Peyer's patch (tissue), 4 donors: ENCODE measurements at regions not wholly inside any gene's neighbourhood (a gene's known extent, or its start where the extent isn't known, plus 50 kb on each side); places are given as distances from the start of the nearest gene placed in this dataset.
A peak's percentile ranks its signal among the peaks of the same experiment; 100 is the strongest.

Experiments used
- POLR2A ChIP-seq, 2 donors: fragments of 450-650 bp; IDR thresholded peaks; one replicate each; pipeline ENCODE4 v1.5.1; 2017; ENCODE audit warnings: antibody characterized with exemption in 2 of 2, mild to moderate bottlenecking in 2 of 2, moderate library complexity in 2 of 2
- TF ChIP-seq, protein P1 (sequence below), 6 experiments: fragments of 450-650 bp in 4 of 6; fragments of 200-600 bp in 2 of 6; sonication (generic) in 1 of 6; IDR thresholded peaks; one replicate each; pipeline ENCODE4 v1.5.1; 2017 to 2019; ENCODE audit warnings: antibody characterized with exemption in 6 of 6, mild to moderate bottlenecking in 3 of 6, moderate library complexity in 1 of 6

DNA sequence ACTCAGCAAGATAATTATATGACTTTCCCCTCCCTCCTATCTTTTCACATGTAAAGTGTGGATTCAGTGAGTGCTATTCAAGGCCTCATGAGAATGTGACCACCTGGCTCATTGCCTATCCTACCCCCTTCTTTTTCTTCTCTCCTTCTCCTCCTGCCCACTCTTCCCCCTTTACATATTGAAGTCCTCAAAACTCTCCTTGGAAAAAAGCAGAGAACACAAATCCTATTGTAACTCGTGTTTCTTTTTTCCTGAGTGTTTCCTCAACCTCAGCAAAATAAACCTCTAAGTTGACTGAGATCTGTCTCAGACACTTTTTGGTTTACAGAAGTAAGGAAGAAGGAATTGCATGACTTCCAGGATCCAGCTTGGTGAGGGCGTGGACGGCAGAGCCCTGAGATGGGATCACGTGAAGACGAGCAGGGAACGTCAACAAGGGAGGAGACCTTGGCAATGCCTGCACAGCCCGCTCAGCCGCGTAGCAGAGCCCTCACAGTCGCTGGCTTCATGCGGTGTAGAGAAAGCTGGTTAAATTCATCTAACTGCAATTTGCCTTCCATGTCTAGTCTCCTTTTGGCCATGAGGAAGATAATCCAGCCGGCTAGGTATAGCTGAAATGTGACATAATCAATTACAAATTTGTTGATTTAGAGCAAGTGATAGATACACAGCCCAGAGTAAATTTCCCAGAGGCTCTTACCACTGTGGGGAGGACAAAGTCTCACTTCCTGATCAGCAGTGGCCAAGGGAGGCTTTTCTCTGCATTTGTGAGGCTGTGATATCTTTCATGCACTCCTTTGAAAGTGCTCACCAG is 75.7 kb downstream of the LYZL2 start:
- TF ChIP-seq, protein P1, sequence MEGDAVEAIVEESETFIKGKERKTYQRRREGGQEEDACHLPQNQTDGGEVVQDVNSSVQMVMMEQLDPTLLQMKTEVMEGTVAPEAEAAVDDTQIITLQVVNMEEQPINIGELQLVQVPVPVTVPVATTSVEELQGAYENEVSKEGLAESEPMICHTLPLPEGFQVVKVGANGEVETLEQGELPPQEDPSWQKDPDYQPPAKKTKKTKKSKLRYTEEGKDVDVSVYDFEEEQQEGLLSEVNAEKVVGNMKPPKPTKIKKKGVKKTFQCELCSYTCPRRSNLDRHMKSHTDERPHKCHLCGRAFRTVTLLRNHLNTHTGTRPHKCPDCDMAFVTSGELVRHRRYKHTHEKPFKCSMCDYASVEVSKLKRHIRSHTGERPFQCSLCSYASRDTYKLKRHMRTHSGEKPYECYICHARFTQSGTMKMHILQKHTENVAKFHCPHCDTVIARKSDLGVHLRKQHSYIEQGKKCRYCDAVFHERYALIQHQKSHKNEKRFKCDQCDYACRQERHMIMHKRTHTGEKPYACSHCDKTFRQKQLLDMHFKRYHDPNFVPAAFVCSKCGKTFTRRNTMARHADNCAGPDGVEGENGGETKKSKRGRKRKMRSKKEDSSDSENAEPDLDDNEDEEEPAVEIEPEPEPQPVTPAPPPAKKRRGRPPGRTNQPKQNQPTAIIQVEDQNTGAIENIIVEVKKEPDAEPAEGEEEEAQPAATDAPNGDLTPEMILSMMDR (IDR thresholded peaks at IDR 0.05), result peak in 1 of 6 experiments; percentile 14
- peak; percentile 30 to 57 for TF ChIP-seq POLR2A (IDR thresholded peaks at IDR 0.05)
